HUES64 (cell line): ENCODE measurements at regions not wholly inside any gene's neighbourhood (a gene's known extent, or its start where the extent isn't known, plus 50 kb on each side); places are given as distances from the start of the nearest gene placed in this dataset.
A peak's percentile ranks its signal among the peaks of the same experiment; 100 is the strongest.
"Not testable (repeated sequence)": the region's sequence is repeated elsewhere in the genome, so short reads cannot be mapped to it uniquely, and the experiment has no call there.

Experiments
- H3K27ac ChIP-seq: 2 replicates; pipeline ENCODE4 v1.7.0; 2013; ENCODE audit warnings: low read depth, low read length, inconsistent platforms
- H3K27me3 ChIP-seq: 2 replicates; pipeline ENCODE4 v1.6.1; 2013; ENCODE audit warnings: mild to moderate bottlenecking, low read length; ENCODE audit not compliant: insufficient read depth
- H3K36me3 ChIP-seq: 2 replicates; pipeline ENCODE4 v1.6.1; 2013; ENCODE audit warnings: mild to moderate bottlenecking, low read length; ENCODE audit not compliant: insufficient read depth
- H3K4me1 ChIP-seq: 2 replicates; pipeline ENCODE4 v1.6.1; 2013; ENCODE audit warnings: mild to moderate bottlenecking, low read length, moderate library complexity; ENCODE audit not compliant: insufficient read depth
- H3K4me3 ChIP-seq: 2 replicates; pipeline ENCODE4 v1.5.1; 2013; ENCODE audit warnings: mild to moderate bottlenecking, low read length, moderate library complexity
- H3K9ac ChIP-seq: 2 replicates; pipeline ENCODE4 v1.6.1; 2013; ENCODE audit warnings: mild to moderate bottlenecking, low read depth, low read length
- H3K9me3 ChIP-seq: 2 replicates; pipeline ENCODE4 v1.6.1; 2013; ENCODE audit warnings: low read depth, low read length; ENCODE audit not compliant: insufficient read depth
- WGBS: fragments of 150-250, 120-280 bp; methylation state at CpG from one replicate; pipeline ENCODE4 v1.1.7; 2013; ENCODE audit warnings: missing lambda C conversion rate; 5-methylcytosine and 5-hydroxymethylcytosine counted together

DNA sequence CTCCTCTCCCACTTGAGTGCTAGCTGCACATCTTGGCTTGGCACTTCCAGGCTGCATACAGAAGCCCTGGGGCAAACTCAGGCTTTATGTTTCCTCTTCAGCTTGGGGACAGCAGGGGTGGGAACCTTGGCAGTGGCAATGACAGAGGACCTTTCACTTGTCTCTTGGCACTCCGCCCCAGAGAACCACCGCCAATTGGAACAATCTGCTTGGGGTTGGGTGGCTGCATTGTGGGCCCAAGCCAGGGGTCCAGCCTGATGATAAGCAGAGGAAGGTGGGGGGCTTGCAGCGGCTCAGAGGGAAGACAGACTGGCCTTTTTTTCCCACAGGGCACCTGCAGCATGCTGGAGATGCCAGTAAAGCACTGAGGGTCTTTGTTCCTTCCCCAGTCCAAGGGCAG is 179.0 kb upstream of the NMUR2 start:
- Histone ChIP-seq H3K27me3 (no peaks in the 10 kb centered on the region), H3K4me1 (no peaks in the 10 kb centered on the region), H3K27ac (no peak overlapping the region), H3K9me3 (peaks cover 6% of the 10 kb centered on the region; the same call in 1 of the 2 replicates), H3K9ac (no peak overlapping the region), H3K36me3 (no peaks in the 10 kb centered on the region), H3K4me3 (no peak overlapping the region)
- 93% methylated on average over 3 of the region's 3 CpGs for WGBS

DNA sequence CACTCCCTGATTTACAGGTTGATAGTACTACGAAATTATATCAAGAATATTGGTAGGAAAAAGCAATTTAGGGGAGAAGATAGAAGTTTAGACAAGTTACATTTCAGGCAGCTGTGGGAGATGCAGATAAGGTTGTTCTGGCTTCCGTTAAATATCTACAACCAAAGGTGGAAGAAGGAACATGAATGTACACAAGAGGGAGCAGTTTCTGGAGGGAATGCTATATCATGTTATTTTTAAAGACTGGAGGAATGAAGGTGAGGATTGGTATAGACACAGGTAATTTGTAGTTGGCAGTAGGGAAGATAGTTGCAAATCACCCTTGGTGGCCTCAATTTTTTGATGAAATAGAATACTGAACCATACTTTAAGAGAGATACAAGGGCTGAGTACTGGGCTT is 187.3 kb upstream of the NMUR2 start:
- H3K4me1 ChIP-seq, result no peaks in the 10 kb centered on the region
- H3K9me3 ChIP-seq, result no peaks in the 10 kb centered on the region
- no peaks in the 10 kb centered on the region for H3K27me3 ChIP-seq
- H3K36me3 ChIP-seq, result no peaks in the 10 kb centered on the region
- H3K27ac ChIP-seq, result no peak overlapping the region
- H3K4me3 ChIP-seq, result no peak overlapping the region
- H3K9ac ChIP-seq, result no peak overlapping the region
- 85% methylated on average over 2 of the region's 2 CpGs for WGBS

DNA sequence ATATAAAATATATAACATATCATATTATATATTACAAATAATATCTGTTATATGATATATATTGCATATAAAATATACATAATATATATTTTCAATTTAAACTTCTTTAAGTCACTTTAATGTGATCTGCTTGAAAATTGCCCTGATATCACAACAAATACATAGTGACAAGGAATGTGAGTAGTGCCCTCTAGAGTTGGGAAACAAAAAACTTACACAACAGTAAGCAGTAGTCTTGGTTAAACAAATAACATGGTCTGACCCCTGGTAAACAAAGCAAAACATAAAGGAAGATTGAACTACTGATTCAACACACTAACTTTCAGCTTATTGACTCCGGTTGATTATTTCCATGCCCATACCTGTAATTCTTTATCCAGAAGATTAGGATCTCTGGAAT is 188.3 kb upstream of the NMUR2 start:
- no peaks in the 10 kb centered on the region for H3K27me3 ChIP-seq
- H3K9me3 ChIP-seq, result no peaks in the 10 kb centered on the region
- no peaks in the 10 kb centered on the region for H3K4me1 ChIP-seq
- no peak overlapping the region for H3K27ac ChIP-seq
- WGBS, result 83% methylated on average over 1 of the region's 1 CpG
- no peak overlapping the region for H3K4me3 ChIP-seq
- H3K36me3 ChIP-seq, result no peaks in the 10 kb centered on the region
- no peak overlapping the region for H3K9ac ChIP-seq

DNA sequence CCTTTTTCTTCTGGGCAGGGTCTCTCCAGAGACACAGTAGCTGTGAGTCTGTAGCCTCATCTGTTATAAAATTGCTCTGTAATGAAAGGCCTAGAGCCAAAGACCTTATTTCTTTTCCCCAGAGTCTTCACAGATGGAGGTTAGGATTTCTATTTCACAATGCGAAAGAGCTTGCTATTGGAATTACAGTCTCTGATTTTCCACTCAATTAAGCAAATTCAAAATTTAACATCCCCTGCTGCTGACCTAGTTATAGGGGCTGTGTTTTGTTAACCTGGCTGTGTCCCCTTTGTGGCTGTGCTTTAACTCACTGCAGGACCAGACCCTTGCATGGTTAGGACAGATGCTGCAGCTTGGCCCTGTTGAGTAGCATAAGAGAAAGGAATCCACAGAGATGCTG is 190.3 kb upstream of the NMUR2 start:
- Histone ChIP-seq H3K27me3 (no peaks in the 10 kb centered on the region), H3K36me3 (no peaks in the 10 kb centered on the region), H3K9ac (no peak overlapping the region), H3K4me3 (no peak overlapping the region), H3K9me3 (no peaks in the 10 kb centered on the region), H3K4me1 (no peaks in the 10 kb centered on the region), H3K27ac (no peak overlapping the region)
- WGBS, result 100% methylated on average over 1 of the region's 1 CpG

DNA sequence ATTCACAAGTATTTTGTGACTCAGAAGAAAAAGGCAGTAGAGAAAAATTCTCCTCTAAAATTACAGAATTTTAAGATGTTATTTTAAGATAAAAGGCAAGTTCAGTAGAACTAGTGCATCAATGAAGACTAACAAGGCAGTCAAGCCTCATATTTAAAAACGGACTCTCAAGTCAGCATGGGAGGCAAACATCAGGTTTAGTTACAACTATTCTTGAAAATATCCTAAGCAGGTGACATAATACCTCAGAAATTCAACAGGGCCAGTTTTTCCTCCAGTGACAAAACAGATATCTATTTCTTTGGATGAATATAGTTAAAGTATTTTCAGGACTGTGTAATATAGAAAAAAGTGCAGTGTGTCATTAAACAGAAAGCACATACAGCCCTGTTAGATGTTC is 194.0 kb upstream of the NMUR2 start:
- peaks cover 6% of the 10 kb centered on the region; the same call in 1 of the 2 replicates for H3K4me1 ChIP-seq
- H3K27ac ChIP-seq, result no peak overlapping the region
- H3K4me3 ChIP-seq, result no peak overlapping the region
- WGBS, result 93% methylated on average over 1 of the region's 1 CpG
- H3K9me3 ChIP-seq, result no peaks in the 10 kb centered on the region
- no peak overlapping the region for H3K9ac ChIP-seq
- H3K36me3 ChIP-seq, result no peaks in the 10 kb centered on the region
- no peaks in the 10 kb centered on the region for H3K27me3 ChIP-seq

DNA sequence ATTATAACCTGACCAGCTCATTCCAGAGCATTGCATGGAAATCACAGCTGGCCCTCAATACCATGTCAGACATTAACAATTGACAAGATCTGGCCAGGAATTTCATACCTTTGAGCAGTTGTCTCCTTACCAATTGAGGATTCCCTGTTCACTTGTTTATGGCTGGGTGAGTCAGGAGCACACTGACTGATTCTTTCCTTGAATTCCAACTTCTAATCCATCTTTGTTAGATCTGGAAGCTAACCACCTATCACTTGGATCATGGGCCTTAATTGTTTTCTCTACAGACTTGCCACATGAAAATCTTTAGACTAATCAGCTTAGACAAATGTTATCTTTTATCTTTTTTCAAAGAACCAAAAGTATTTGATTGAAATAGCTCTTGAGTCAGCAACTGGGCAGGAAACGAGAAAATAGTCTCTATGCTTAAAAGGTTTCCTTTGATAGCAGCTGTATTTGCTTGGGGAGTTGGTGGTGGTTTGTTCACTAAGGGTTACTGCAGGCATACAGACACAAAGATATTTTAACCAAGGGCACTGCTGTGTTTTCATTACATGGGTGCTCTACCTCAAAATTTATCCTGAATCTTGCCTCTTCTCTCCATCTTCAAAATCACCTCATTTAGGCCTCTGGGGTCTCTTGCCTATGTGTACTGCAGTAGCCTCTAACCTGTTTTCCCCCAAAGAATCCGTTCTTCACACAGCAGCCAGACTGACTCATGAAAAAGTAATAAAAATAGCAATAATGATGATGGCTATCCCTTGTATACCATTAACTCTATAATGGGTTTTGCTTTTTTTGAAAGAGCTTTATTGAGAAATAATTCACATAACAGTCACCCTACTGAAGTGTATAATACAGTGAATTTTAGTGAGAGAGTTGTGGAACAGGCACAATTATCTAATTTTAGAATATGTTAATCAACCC is 197.0 kb upstream of the NMUR2 start:
- WGBS, result 73% methylated on average over 2 of the region's 2 CpGs
- Histone ChIP-seq H3K9ac (no peak overlapping the region), H3K4me1 (peaks cover 8% of the 10 kb centered on the region; the same call in 1 of the 2 replicates), H3K4me3 (no peak overlapping the region), H3K27me3 (no peaks in the 10 kb centered on the region), H3K36me3 (no peaks in the 10 kb centered on the region), H3K27ac (no peak overlapping the region), H3K9me3 (no peaks in the 10 kb centered on the region)

DNA sequence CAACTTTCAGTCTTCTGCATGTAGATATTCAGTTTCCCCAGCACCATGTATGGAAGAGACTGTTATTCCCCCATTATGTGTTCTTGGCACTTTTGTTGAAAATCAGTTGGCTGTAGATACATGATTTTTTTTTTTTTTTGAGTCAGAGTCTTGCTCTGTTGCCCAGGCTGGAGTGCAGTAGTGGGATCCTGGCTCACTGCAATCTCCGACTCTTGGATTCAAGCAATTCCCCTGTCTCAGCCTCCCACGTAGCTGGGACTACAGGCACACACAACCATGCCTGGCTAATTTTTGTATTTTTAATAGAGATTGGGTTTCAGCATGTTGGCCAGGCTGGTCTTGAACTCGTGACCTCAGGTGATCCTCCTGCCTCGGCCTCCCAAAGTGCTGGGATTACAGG is 201.0 kb upstream of the NMUR2 start:
- H3K9me3 ChIP-seq, H3K27ac ChIP-seq, H3K9ac ChIP-seq, H3K27me3 ChIP-seq, H3K4me3 ChIP-seq, H3K36me3 ChIP-seq: not testable (repeated sequence)
- H3K4me1 ChIP-seq, result peaks cover 16% of the 10 kb centered on the region; the same call in 1 of the 2 replicates
- WGBS, result 95% methylated on average over 4 of the region's 4 CpGs

DNA sequence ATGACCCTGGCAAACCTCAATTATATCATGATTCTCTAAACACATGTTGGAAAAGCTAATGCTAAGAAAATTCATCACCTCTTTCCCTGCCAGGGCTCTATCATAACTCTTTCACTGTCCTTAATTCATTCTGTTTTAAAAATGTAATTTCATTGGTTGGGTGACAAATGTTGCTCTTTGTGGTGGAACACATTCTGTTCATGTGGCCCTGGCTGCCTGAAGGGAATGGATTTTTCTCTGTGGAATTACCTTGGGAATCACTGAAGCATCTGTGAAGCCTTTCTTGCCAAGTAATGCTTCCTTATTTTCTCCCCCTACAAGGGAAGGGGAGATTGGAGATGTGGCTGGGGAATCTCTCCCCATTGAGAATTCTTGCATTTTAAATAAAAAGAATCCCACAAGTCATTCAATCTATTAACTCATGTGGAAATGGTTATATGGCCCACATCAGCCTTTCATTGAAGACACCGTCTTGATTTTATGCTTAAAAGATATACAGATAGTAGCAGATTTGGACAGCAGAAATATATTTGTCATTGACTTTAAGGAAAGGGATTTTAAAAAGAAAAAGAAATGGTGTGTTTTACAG is 201.8 kb upstream of the NMUR2 start:
- WGBS, result 92% methylated on average over 1 of the region's 1 CpG

DNA sequence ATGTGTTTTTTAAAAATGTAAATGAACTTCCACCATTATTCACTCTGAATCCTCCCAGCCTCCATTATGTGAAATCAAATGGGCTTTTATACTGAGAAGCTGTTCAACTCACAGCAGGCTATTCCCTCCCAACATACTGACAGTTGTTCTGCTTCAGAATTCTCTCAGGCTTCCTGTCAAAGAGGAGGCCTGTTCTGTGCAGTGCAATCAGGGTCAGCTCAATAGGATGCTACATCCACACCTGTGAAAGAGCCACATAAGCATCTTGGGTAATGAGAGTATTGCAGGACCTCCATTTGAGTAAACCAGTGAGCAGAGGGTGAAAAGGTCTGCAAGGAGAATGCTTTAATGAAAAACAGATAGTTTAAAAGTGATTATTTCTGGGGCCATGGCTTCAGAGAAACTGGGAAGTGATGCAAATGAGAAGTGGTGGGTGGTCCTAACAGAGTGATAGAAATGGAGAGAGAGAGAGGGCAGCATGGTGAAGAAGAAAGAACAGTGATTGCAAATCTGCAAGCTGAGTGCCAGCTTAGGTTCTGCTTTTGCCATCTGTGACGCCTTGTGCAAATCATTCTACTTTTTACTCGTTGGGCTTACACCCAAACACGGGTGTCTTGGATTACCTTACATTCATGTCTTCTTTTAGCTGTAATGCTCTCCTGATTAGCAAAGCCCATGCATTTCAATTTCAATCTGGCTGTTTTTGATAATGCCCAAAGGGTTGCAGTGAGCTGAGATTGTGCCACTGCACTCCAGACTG is 202.5 kb upstream of the NMUR2 start:
- Histone ChIP-seq H3K27ac (0 out of 2 replicates have a peak overlapping the region, but pooled peaks have one; percentile 36), H3K36me3 (no peaks in the 10 kb centered on the region), H3K9me3 (no peaks in the 10 kb centered on the region), H3K27me3 (no peaks in the 10 kb centered on the region), H3K9ac (no peak overlapping the region), H3K4me1 (peaks cover 10% of the 10 kb centered on the region; the same call in 1 of the 2 replicates), H3K4me3 (no peak overlapping the region)
- WGBS, result 74% methylated on average over 3 of the region's 3 CpGs

More for the DNA sequence above, 201.8 kb upstream of the NMUR2 start:
- no peaks in the 10 kb centered on the region for H3K36me3 ChIP-seq
- H3K9me3 ChIP-seq, result no peaks in the 10 kb centered on the region
- no peak overlapping the region for H3K27ac ChIP-seq
- H3K4me1 ChIP-seq, result peaks cover 15% of the 10 kb centered on the region; the same call in 1 of the 2 replicates
- H3K4me3 ChIP-seq, result no peak overlapping the region
- no peaks in the 10 kb centered on the region for H3K27me3 ChIP-seq
- H3K9ac ChIP-seq, result no peak overlapping the region

DNA sequence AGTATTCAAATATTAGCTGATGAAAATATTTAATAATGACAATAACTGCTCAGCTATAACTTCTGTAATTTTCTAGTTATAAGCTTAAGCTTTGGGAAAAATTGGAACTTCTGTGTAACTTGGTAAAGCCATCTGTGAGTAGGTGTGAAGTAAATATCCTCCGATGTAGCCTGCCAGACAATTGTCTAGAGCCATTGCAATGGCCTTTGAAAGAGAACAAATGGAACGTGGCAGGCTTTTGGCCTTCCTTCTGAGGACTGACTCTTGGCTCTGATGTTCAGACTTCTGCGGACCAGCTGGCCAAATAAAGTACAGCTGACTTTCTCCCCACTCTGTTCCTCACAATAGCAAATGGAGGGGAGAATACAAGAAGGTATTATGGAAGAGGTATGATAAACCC is 203.4 kb upstream of the NMUR2 start:
- no peak overlapping the region for H3K9ac ChIP-seq
- 97% methylated on average over 3 of the region's 3 CpGs for WGBS
- no peak overlapping the region for H3K27ac ChIP-seq
- H3K36me3 ChIP-seq, result no peaks in the 10 kb centered on the region
- no peaks in the 10 kb centered on the region for H3K9me3 ChIP-seq
- H3K4me3 ChIP-seq, result no peak overlapping the region
- peaks cover 10% of the 10 kb centered on the region; the same call in 1 of the 2 replicates for H3K4me1 ChIP-seq
- H3K27me3 ChIP-seq, result no peaks in the 10 kb centered on the region

DNA sequence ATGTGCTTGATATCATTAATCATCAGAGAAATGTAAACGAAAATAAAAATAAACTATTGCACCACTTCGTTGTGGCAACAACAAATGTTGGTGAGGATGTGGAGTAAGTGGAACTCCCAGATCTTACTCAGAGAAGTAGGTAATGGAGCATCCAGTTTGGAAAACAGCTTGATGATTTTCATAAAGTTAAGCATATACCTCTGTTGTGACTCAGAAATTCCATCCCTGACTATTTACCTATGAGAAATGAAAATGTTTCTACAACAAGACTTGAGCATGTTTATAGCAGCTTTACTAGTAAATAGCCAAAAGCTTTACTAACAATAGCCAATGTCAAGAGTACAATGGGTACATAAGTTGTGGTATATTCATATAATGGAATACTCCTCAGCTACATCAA is 214.7 kb upstream of the NMUR2 start:
- H3K27ac ChIP-seq, result no peak overlapping the region
- no peak overlapping the region for H3K9ac ChIP-seq
- no peaks in the 10 kb centered on the region for H3K36me3 ChIP-seq
- no peaks in the 10 kb centered on the region for H3K27me3 ChIP-seq
- H3K9me3 ChIP-seq, result no peaks in the 10 kb centered on the region
- H3K4me1 ChIP-seq, result no peaks in the 10 kb centered on the region
- no peak overlapping the region for H3K4me3 ChIP-seq
- WGBS, result 94% methylated on average over 2 of the region's 2 CpGs
